Astrocyte (in vitro differentiated cells and primary cell): ENCODE measurements at regions not wholly inside any gene's neighbourhood (a gene's known extent, or its start where the extent isn't known, plus 50 kb on each side); places are given as distances from the start of the nearest gene placed in this dataset.

Experiments
- EZH2 ChIP-seq: IDR thresholded peaks from 2 replicates; pipeline ENCODE4 v1.6.1; 2012; ENCODE audit warnings: mild to moderate bottlenecking, low read length, inconsistent platforms; ENCODE audit not compliant: insufficient read depth
- TF ChIP-seq, protein P1 (sequence below): IDR thresholded peaks from 2 replicates; pipeline ENCODE4 v1.5.1; 2011; ENCODE audit warnings: low read depth, mild to moderate bottlenecking, inconsistent platforms, low read length, moderate library complexity; ENCODE audit not compliant: insufficient read depth

DNA sequence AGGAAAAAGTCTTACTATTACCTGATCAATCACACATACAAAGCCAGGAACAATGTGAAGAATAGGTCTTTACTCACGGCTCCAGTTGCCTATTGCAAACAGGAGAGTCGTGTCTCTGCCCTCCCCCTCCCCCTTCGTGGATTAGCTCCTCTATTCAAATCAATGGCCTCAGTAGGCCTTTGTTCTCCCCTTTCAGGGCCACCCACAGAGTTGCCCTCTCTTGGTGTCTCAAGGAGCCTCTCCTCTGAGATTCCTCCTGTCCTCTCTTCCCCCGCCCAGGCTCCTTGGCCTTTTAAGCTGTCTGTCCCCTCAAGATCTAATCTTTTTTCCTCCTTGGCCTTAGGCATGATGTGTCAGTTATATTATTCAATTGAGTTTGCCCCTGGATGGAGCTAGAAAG, 107.2 kb upstream of the NALF2 start:
- TF ChIP-seq, protein P1, sequence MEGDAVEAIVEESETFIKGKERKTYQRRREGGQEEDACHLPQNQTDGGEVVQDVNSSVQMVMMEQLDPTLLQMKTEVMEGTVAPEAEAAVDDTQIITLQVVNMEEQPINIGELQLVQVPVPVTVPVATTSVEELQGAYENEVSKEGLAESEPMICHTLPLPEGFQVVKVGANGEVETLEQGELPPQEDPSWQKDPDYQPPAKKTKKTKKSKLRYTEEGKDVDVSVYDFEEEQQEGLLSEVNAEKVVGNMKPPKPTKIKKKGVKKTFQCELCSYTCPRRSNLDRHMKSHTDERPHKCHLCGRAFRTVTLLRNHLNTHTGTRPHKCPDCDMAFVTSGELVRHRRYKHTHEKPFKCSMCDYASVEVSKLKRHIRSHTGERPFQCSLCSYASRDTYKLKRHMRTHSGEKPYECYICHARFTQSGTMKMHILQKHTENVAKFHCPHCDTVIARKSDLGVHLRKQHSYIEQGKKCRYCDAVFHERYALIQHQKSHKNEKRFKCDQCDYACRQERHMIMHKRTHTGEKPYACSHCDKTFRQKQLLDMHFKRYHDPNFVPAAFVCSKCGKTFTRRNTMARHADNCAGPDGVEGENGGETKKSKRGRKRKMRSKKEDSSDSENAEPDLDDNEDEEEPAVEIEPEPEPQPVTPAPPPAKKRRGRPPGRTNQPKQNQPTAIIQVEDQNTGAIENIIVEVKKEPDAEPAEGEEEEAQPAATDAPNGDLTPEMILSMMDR: no peak
- TF ChIP-seq EZH2: no peak
